ENCODE measurements at regions not wholly inside any gene's neighbourhood (a gene's known extent, or its start where the extent isn't known, plus 50 kb on each side); places are given as distances from the start of the nearest gene placed in this dataset.
"Not testable (repeated sequence)": the region's sequence is repeated elsewhere in the genome, so short reads cannot be mapped to it uniquely, and the experiment has no call there.

DNA sequence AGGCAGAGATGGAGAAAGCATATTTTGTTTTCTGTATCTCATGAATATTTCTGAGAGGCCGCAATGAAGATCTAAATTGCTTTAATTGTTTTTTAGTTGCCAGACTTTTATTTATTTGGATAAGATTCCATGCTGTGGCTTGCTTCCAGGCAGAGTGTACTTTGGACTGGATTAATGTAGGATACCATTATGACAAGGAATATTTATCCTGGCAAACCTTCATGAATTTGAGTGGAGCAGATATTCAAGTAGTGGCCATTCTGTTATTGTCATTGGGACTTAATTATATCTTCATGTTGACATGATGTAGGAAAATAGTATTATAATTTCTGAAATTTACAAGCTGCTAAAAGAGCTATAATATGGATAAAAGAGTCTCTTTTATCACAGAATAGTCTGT, 182.9 kb downstream of the C4orf33 start:
- no peak for TF ChIP-seq CTCF (IDR thresholded peaks at IDR 0.05; ENCODE audit: unreplicated experiment)
- Mint-ChIP-seq H3K9me3 (no peaks in the 10 kb centered on the region), H3K4me1 (no peaks in the 10 kb centered on the region), H3K4me3 (no peak overlapping the region), H3K36me3 (no peaks in the 10 kb centered on the region), H3K27ac (no peak overlapping the region), H3K27me3 (ENCODE audit: low read depth) (peaks cover 26% of the 10 kb centered on the region)
- no peak for DNase-seq (ENCODE audit: low spot score in 2 of 2, unreplicated experiment in 2 of 2)

DNA sequence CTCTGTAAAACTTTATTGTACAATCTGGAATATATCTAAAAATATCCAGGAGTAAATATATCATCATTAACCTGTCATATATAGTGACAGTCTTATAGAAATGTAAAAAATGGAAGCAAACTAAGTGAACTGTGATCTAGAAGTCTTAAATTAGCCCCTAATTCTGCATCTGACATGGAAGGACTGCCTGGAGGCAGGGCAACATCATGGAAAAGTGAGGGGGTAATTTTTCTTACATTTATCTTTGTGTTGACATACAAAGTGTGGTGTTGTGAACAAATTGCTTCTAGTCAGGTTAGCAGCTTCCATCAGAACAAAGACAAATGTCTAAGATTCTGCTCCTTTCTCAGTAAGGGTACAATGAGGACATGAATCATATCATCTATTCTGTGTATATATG, 186.3 kb downstream of the C4orf33 start:
- Mint-ChIP-seq H3K4me3 (no peak overlapping the region), H3K36me3 (no peaks in the 10 kb centered on the region), H3K27ac (no peak overlapping the region), H3K27me3 (ENCODE audit: low read depth) (peaks cover 43% of the 10 kb centered on the region), H3K4me1 (no peaks in the 10 kb centered on the region), H3K9me3 (peaks cover 1% of the 10 kb centered on the region)
- DNase-seq (ENCODE audit: low spot score in 2 of 2, unreplicated experiment in 2 of 2): no peak
- TF ChIP-seq CTCF (IDR thresholded peaks at IDR 0.05; ENCODE audit: unreplicated experiment): no peak

DNA sequence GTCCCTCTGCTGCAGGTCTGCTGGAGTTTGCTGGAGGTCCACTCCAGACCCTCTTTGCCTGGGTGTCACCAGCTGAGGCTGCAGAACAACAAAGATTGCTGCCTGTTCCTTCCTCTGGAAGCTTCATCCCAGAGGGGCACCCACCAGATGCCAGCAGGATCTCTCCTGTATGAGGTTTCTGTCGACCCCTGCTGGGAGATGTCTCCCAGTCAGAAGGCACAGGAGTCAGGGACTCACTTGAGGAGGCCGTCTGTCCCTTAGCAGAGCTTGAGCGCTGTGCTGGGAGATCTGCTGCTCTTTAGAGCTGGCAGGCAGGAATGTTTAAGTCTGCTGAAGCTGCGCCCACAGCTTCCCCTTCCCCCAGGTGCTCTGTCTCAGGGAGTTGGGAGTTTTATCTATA, 196.2 kb downstream of the C4orf33 start:
- H3K27ac Mint-ChIP-seq; H3K36me3 Mint-ChIP-seq; H3K4me3 Mint-ChIP-seq; H3K4me1 Mint-ChIP-seq; DNase-seq (ENCODE audit: low spot score in 2 of 2, unreplicated experiment in 2 of 2): not testable (repeated sequence)
- peaks cover 51% of the 10 kb centered on the region for H3K27me3 Mint-ChIP-seq (ENCODE audit: low read depth)
- H3K9me3 Mint-ChIP-seq: peaks cover 17% of the 10 kb centered on the region

- Mint-ChIP-seq H3K36me3 (no peaks in the 10 kb centered on the region), H3K9me3 (no peaks in the 10 kb centered on the region), H3K4me1 (no peaks in the 10 kb centered on the region), H3K27me3 (ENCODE audit: low read depth) (no peaks in the 10 kb centered on the region), H3K27ac (no peak overlapping the region), H3K4me3 (no peak overlapping the region)
- TF ChIP-seq CTCF (IDR thresholded peaks at IDR 0.05; ENCODE audit: unreplicated experiment): no peak
- no peak for DNase-seq (ENCODE audit: low spot score in 2 of 2, unreplicated experiment in 2 of 2)
Observed at GRCh38 chr4:129314781-129315180, 218.8 kb downstream of the C4orf33 start.

- TF ChIP-seq CTCF (IDR thresholded peaks at IDR 0.05; ENCODE audit: unreplicated experiment): no peak
- no peak overlapping the region for H3K27ac Mint-ChIP-seq
- no peaks in the 10 kb centered on the region for H3K36me3 Mint-ChIP-seq
- no peaks in the 10 kb centered on the region for H3K9me3 Mint-ChIP-seq
- peaks cover 4% of the 10 kb centered on the region for H3K4me1 Mint-ChIP-seq
- H3K27me3 Mint-ChIP-seq (ENCODE audit: low read depth): peaks cover 44% of the 10 kb centered on the region
- H3K4me3 Mint-ChIP-seq: no peak overlapping the region
- DNase-seq (ENCODE audit: low spot score in 2 of 2, unreplicated experiment in 2 of 2): no peak
Observed at GRCh38 chr4:129322920-129323319, 227.0 kb downstream of the C4orf33 start.

GRCh38 chr4:129323658-129324057, 227.7 kb downstream of the C4orf33 start:
- TF ChIP-seq CTCF (IDR thresholded peaks at IDR 0.05; ENCODE audit: unreplicated experiment): no peak
- Mint-ChIP-seq H3K4me3 (no peak overlapping the region), H3K27ac (no peak overlapping the region), H3K27me3 (ENCODE audit: low read depth) (peaks cover 44% of the 10 kb centered on the region), H3K36me3 (no peaks in the 10 kb centered on the region), H3K4me1 (peaks cover 4% of the 10 kb centered on the region), H3K9me3 (no peaks in the 10 kb centered on the region)
- no peak for DNase-seq (ENCODE audit: low spot score in 2 of 2, unreplicated experiment in 2 of 2)
